ENCODE measurements at regions not wholly inside any gene's neighbourhood (a gene's known extent, or its start where the extent isn't known, plus 50 kb on each side); places are given as distances from the start of the nearest gene placed in this dataset.

DNA sequence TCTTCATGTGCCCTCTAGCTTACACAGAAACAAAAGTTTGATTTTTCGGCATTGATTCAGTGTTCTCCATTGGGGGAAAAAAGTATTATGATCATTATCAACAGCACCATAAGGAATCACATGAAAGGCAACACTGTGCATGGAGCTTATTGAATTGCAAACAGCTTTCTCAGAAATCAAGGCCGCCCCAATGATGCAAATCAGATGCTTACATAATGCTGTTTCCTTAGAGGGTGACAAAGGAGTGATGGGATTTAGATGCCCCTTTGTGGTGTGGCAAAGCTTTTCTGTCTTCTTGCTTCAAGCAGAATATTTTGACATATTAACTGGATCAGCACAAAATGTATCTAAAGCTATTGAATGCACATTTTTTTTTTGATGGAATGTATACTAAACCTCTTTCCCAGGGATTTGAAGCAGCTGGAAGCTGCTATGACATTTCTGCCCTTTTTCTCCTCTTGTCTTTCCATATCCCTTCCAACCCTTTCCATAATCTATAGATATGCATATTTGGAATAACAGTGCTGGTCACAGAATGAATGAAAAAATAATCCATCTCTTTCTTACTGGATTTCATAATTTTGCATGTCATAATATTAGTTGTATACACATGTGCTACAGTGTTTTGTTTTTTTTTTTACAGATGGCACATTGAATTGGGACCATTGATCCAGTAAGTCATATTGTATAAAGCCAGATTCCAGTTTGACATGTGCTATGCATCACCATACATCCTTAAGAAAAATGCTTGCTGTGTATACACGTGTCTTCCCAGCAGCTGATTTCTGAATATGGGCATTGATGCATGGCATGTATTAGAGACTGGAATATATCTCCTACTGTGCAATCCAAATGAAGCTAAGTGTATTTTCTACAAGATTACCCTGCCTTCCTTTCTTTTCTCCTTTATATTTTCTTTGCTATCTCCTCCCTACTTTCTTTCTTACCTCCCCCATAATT is 259.7 kb upstream of the DCN start:
- no peaks in the 10 kb centered on the region for H3K9me3 ChIP-seq (ENCODE audit: insufficient read depth, low read length)
- no peaks in the 10 kb centered on the region for H3F3A ChIP-seq (ENCODE audit: insufficient read depth)
- no peak overlapping the region for H3K4me3 ChIP-seq (ENCODE audit: insufficient read depth, low read length, poor library complexity, severe bottlenecking)
- no peak overlapping the region for H3K9ac ChIP-seq (ENCODE audit: low read length)
- H3K9me2 ChIP-seq (replicated peaks; ENCODE audit: insufficient read depth, low read length): no peaks in the 10 kb centered on the region
- H4K20me1 ChIP-seq (ENCODE audit: low read depth, low read length): no peaks in the 10 kb centered on the region
- H3K27ac ChIP-seq (ENCODE audit: low read depth, low read length): no peak overlapping the region
- no peak overlapping the region for H3K4me2 ChIP-seq (ENCODE audit: low read depth, low read length, poor library complexity, severe bottlenecking)
- H2AFZ ChIP-seq (ENCODE audit: low read depth, low read length, severe bottlenecking): no peak overlapping the region
- TF ChIP-seq CTCF (IDR thresholded peaks at IDR 0.05; ENCODE audit: insufficient read depth, low read length, poor library complexity, severe bottlenecking): no peak
- no peak for TF ChIP-seq EZH2phosphoT487 (conservative IDR thresholded peaks at IDR 0.05; ENCODE audit: low read length)
- no peaks in the 10 kb centered on the region for H3K27me3 ChIP-seq (ENCODE audit: low read length)
- H3K79me2 ChIP-seq (ENCODE audit: insufficient read depth, low read length): no peaks in the 10 kb centered on the region
- no peaks in the 10 kb centered on the region for H3K36me3 ChIP-seq (ENCODE audit: low read length)

DNA sequence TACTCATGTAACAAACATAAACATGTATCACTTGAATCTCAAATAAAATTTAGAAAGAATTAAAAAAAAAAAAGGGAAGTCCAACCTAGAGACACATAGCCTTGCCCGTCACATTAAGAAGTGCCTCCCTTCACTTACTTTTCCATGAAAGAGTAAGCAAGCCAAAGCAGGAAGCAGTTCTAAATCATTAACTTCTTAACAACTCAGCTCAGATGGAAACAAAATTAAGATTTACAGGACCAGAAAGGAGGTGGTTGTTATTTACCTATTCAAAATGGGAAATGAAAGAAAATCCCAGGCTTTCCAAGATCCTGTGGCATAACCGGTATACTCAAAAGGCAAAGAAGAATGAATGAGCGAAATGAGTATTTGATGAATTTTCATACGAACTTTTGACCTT is 258.6 kb upstream of the DCN start:
- Histone ChIP-seq H3K36me3 (ENCODE audit: low read length) (no peaks in the 10 kb centered on the region), H3K79me2 (ENCODE audit: insufficient read depth, low read length) (no peaks in the 10 kb centered on the region), H3K9me2 (replicated peaks; ENCODE audit: insufficient read depth, low read length) (no peaks in the 10 kb centered on the region), H2AFZ (ENCODE audit: low read depth, low read length, severe bottlenecking) (no peak overlapping the region), H3K27ac (ENCODE audit: low read depth, low read length) (no peak overlapping the region), H3K9ac (ENCODE audit: low read length) (no peak overlapping the region), H3K4me2 (ENCODE audit: low read depth, low read length, poor library complexity, severe bottlenecking) (no peak overlapping the region), H3K9me3 (ENCODE audit: insufficient read depth, low read length) (no peaks in the 10 kb centered on the region), H4K20me1 (ENCODE audit: low read depth, low read length) (no peaks in the 10 kb centered on the region), H3K4me3 (ENCODE audit: insufficient read depth, low read length, poor library complexity, severe bottlenecking) (no peak overlapping the region), H3K27me3 (ENCODE audit: low read length) (no peaks in the 10 kb centered on the region), H3F3A (ENCODE audit: insufficient read depth) (no peaks in the 10 kb centered on the region)
- no peak for TF ChIP-seq EZH2phosphoT487 (conservative IDR thresholded peaks at IDR 0.05; ENCODE audit: low read length)
- TF ChIP-seq CTCF (IDR thresholded peaks at IDR 0.05; ENCODE audit: insufficient read depth, low read length, poor library complexity, severe bottlenecking): no peak

DNA sequence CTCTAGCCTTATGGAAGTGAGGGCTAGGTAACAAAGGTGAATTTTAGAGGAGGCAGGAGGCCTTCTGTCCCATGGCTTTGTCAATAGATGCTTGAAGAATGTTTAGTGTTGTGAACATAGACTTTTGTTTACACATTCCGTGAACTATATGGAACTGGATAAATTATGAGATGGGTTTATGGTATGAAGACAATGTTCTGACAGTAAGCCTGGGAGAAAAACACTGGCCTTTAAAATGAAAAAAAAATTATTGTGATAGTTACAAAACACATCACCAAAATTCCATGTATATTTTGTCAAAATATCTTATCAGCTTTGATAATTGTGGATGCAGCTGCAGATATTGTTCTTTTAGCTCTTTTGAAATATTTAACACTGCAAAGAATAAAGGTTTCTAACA is 251.5 kb upstream of the DCN start:
- no peaks in the 10 kb centered on the region for H3K9me2 ChIP-seq (replicated peaks; ENCODE audit: insufficient read depth, low read length)
- no peak overlapping the region for H2AFZ ChIP-seq (ENCODE audit: low read depth, low read length, severe bottlenecking)
- no peaks in the 10 kb centered on the region for H3K36me3 ChIP-seq (ENCODE audit: low read length)
- H3K27me3 ChIP-seq (ENCODE audit: low read length): no peaks in the 10 kb centered on the region
- H3K4me2 ChIP-seq (ENCODE audit: low read depth, low read length, poor library complexity, severe bottlenecking): no peak overlapping the region
- no peaks in the 10 kb centered on the region for H3K9me3 ChIP-seq (ENCODE audit: insufficient read depth, low read length)
- no peaks in the 10 kb centered on the region for H4K20me1 ChIP-seq (ENCODE audit: low read depth, low read length)
- no peaks in the 10 kb centered on the region for H3F3A ChIP-seq (ENCODE audit: insufficient read depth)
- no peak for TF ChIP-seq CTCF (IDR thresholded peaks at IDR 0.05; ENCODE audit: insufficient read depth, low read length, poor library complexity, severe bottlenecking)
- no peak overlapping the region for H3K27ac ChIP-seq (ENCODE audit: low read depth, low read length)
- H3K4me3 ChIP-seq (ENCODE audit: insufficient read depth, low read length, poor library complexity, severe bottlenecking): no peak overlapping the region
- no peak overlapping the region for H3K9ac ChIP-seq (ENCODE audit: low read length)
- no peaks in the 10 kb centered on the region for H3K79me2 ChIP-seq (ENCODE audit: insufficient read depth, low read length)

Measured in SU-DHL-6 (cell line).